ENCODE measurements at regions not wholly inside any gene's neighbourhood (a gene's known extent, or its start where the extent isn't known, plus 50 kb on each side); places are given as distances from the start of the nearest gene placed in this dataset.
A peak's percentile ranks its signal among the peaks of the same experiment; 100 is the strongest.

DNA sequence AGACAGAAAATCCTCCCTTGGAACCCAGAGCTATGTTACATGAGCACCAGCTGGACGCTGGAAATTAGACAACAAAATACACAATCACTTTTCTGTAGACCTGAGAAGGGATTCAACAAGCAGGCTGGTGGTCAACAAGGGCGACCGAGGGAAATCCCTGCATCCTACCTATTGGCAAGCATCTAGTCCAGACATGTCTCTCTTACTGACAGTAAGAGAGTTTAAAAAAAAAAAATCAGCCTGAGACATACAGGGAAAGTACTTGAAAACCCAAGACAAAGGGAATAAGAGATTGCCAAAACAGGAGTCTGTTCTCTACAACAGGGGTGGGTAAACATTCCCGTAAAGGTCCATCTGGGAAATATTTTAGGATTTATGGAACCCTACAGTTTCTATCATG lies 108.0 kb downstream of the KDR start:
- no peak for DNase-seq (ENCODE audit: low read depth)
- TF ChIP-seq CTCF (conservative IDR thresholded peaks at IDR 0.05; ENCODE audit: low read depth, low read length), result no peak
- no peak overlapping the region for H3K4me3 ChIP-seq (ENCODE audit: low read depth, low read length)

- no peak for DNase-seq (ENCODE audit: low read depth)
- TF ChIP-seq CTCF (conservative IDR thresholded peaks at IDR 0.05; ENCODE audit: low read depth, low read length), result no peak
Observed at GRCh38 chr4:55016131-55016530, 109.3 kb downstream of the KDR start.

GRCh38 chr4:55014876-55015275 lies 110.5 kb downstream of the KDR start:
- DNase-seq (ENCODE audit: low read depth), result no peak
- no peak for TF ChIP-seq CTCF (conservative IDR thresholded peaks at IDR 0.05; ENCODE audit: low read depth, low read length)
- H3K4me3 ChIP-seq (ENCODE audit: low read depth, low read length), result no peak overlapping the region

More at GRCh38 chr4:55016131-55016530, 109.3 kb downstream of the KDR start:
- no peak overlapping the region for H3K4me3 ChIP-seq (ENCODE audit: low read depth, low read length)

DNA sequence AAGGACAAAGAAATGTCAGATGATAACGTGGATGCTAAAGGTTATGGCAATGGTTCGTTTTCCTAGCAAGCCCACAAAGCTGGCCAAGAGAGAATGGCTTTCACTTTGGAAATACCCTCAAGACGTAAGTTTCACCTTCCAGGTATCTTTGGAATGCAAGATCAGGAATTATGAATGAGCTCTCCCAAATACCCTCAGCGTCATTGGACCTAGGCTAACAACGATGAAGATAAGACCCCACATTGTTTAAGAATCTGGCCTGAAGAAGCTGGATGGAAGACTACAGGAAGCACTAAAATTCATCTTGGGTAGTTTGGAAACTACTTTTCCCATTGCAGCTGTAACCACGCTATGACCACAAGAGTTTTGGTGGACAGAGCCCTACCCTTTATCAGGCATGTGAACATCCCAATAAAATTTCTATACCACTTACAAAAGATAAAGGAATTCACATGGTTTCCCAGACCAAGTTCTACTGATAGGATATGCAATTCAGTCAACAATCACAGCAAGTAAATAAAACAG lies 111.9 kb downstream of the KDR start:
- H3K4me3 ChIP-seq (ENCODE audit: low read depth, low read length), result no peak overlapping the region
- DNase-seq (ENCODE audit: low read depth), result no peak
- no peak for TF ChIP-seq CTCF (conservative IDR thresholded peaks at IDR 0.05; ENCODE audit: low read depth, low read length)

DNA sequence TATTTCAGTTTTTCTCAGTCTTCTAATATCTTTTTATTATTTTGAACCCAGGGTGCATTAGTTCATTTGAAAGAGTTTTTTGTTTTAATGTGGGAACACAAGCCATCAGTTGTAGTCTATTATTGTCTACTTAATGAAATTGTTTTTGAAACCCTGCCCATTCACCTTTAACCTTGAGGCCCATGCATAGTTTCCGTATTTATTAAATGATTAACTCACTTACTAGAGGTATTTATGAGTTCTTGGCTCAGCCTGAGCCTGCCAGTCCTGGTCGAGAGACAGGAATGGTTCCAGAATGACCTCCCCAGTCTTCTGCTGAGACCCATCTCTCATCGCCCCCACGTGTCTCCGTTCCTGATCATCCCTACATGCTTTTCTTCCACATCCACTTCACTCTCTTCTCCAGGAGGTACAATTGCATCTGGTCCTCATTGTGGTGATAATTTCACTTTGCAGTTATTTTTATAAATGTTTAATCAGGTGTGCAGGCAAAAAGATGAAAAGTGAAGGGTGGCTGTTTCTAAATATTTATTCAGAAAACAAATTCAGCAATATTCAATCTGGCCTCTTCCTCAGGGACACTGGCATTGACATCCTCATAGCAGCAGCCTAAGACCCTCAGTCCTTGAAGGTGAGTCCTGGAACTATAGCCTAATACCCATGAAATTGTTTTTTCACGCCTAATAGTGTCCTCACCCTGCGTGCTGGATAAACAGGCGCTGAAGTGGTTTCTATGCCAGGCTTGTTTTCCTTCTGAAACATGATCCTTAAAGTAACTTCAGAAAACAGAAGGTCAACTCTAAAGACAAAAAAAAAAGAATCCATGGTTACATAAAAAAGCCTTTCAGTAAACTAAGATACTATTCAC lies 112.8 kb downstream of the KDR start:
- no peak for TF ChIP-seq CTCF (conservative IDR thresholded peaks at IDR 0.05; ENCODE audit: low read depth, low read length)
- H3K4me3 ChIP-seq (ENCODE audit: low read depth, low read length), result no peak overlapping the region
- DNase-seq (ENCODE audit: low read depth), result peak; percentile 2

- DNase-seq (ENCODE audit: low read depth), result no peak
- no peak for TF ChIP-seq CTCF (conservative IDR thresholded peaks at IDR 0.05; ENCODE audit: low read depth, low read length)
- H3K4me3 ChIP-seq (ENCODE audit: low read depth, low read length), result no peak overlapping the region
Observed at GRCh38 chr4:55011761-55012160, 113.6 kb downstream of the KDR start.

DNA sequence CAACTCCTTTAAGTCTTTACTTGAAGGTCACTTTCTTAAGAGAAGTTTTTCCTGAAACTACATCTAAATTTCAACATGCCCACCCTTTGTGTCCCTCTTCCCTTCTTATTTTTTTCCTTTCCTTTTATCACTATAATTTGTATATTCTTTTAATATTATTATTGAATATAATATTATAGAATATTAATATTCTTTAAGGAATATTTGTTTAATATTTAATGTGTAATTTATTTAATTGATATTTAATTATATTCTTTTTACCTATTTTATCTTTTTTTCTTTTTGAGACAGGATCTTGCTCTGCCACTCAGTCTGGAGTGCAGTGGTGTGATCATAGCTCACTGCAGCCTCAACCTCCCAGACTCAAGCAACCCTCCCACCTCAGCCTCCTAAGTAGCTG lies 114.8 kb downstream of the KDR start:
- H3K4me3 ChIP-seq (ENCODE audit: low read depth, low read length), result no peak overlapping the region
- no peak for DNase-seq (ENCODE audit: low read depth)
- no peak for TF ChIP-seq CTCF (conservative IDR thresholded peaks at IDR 0.05; ENCODE audit: low read depth, low read length)
